Neutrophil (primary cell): ENCODE measurements at regions not wholly inside any gene's neighbourhood (a gene's known extent, or its start where the extent isn't known, plus 50 kb on each side); places are given as distances from the start of the nearest gene placed in this dataset.

Experiments used
- H3K27ac ChIP-seq: fragments of 200-600 bp; sonication (generic); 2 replicates; pipeline ENCODE4 v1.5.1; 2016; ENCODE audit warnings: mild to moderate bottlenecking, moderate library complexity
- H3K27me3 ChIP-seq: fragments of 200-600 bp; sonication (generic); 2 replicates; pipeline ENCODE4 v1.6.0; 2016; ENCODE audit warnings: mild to moderate bottlenecking
- H3K36me3 ChIP-seq: fragments of 200-600 bp; sonication (generic); 2 replicates; pipeline ENCODE4 v1.5.1; 2017
- H3K4me1 ChIP-seq, 2 experiments: fragments of 200-600 bp in 1 of 2; sonication (generic) in 1 of 2; 1 replicate in 1 of 2; 2 replicates in 1 of 2; pipeline versions ENCODE4 v1.5.1 to v1.6.1; 2013 to 2016; ENCODE audit warnings: low read depth in 1 of 2, low read length in 1 of 2, mild to moderate bottlenecking in 1 of 2, moderate library complexity in 1 of 2; ENCODE audit not compliant: control insufficient read depth in 1 of 2, insufficient read depth in 1 of 2
- H3K4me3 ChIP-seq, 2 experiments: fragments of 200-600 bp in 1 of 2; sonication (generic) in 1 of 2; 1 replicate in 1 of 2; 2 replicates in 1 of 2; pipeline ENCODE4 v1.5.1; 2013 to 2016; ENCODE audit warnings: low read depth in 1 of 2, low read length in 1 of 2, mild to moderate bottlenecking in 1 of 2, moderate library complexity in 1 of 2
- H3K9me3 ChIP-seq: fragments of 200-600 bp; sonication (generic); 2 replicates; pipeline ENCODE4 v1.5.1; 2016
- TF ChIP-seq, protein P1 (sequence below): fragments of 200-600 bp; sonication (generic); IDR thresholded peaks from 2 replicates; pipeline ENCODE4 v1.5.1; 2016; ENCODE audit warnings: antibody characterized with exemption

DNA sequence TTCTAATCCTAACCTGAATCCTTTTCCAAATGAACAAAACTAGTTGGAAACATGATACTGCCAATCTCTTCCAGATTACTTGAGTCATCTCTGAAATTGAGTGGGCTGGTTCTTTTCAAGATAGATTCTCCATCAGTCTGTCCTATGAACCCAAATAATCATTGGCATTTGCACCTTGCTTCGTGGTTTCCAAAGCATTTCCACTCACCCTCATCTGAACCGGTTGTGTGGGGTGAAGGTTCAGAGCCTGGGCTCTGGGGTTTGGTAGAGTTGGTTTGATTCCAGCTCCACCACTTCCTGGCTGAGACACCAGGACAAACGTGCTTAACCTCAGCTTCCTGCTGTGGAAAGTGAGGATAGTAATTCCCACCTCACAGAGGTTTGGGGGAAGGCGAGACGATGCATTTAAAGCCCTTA is 206.4 kb upstream of the E2F8 start:
- Histone ChIP-seq H3K4me1 (no peaks in the 10 kb centered on the region), H3K9me3 (no peaks in the 10 kb centered on the region), H3K27ac (no peak overlapping the region), H3K4me3 (no peak overlapping the region), H3K36me3 (no peaks in the 10 kb centered on the region), H3K27me3 (peaks cover 7% of the 10 kb centered on the region)
- TF ChIP-seq, protein P1, sequence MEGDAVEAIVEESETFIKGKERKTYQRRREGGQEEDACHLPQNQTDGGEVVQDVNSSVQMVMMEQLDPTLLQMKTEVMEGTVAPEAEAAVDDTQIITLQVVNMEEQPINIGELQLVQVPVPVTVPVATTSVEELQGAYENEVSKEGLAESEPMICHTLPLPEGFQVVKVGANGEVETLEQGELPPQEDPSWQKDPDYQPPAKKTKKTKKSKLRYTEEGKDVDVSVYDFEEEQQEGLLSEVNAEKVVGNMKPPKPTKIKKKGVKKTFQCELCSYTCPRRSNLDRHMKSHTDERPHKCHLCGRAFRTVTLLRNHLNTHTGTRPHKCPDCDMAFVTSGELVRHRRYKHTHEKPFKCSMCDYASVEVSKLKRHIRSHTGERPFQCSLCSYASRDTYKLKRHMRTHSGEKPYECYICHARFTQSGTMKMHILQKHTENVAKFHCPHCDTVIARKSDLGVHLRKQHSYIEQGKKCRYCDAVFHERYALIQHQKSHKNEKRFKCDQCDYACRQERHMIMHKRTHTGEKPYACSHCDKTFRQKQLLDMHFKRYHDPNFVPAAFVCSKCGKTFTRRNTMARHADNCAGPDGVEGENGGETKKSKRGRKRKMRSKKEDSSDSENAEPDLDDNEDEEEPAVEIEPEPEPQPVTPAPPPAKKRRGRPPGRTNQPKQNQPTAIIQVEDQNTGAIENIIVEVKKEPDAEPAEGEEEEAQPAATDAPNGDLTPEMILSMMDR = no peak

DNA sequence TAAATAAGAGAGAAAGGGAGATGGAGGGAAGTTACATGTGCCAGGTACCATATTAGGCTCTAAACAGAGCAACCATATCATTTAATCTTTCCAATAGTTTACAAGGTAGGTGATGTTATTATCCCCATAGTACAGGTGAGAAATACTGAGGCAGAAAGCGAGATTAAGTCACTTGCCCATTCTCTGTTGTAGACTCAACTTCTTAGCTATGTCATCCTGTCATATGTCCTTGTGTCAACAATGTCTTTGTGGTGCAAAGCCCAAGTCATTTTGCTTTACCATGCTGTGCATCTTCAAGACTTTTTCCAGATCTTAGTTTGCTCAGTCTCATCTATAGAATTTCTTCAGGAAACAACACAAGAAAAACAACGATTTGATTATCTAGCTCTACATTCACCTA is 205.0 kb upstream of the E2F8 start:
- H3K4me1 ChIP-seq = no peaks in the 10 kb centered on the region
- TF ChIP-seq, protein P1 = no peak
- H3K36me3 ChIP-seq = no peaks in the 10 kb centered on the region
- peaks cover 7% of the 10 kb centered on the region for H3K27me3 ChIP-seq
- no peak overlapping the region for H3K27ac ChIP-seq
- no peaks in the 10 kb centered on the region for H3K9me3 ChIP-seq
- H3K4me3 ChIP-seq = no peak overlapping the region

DNA sequence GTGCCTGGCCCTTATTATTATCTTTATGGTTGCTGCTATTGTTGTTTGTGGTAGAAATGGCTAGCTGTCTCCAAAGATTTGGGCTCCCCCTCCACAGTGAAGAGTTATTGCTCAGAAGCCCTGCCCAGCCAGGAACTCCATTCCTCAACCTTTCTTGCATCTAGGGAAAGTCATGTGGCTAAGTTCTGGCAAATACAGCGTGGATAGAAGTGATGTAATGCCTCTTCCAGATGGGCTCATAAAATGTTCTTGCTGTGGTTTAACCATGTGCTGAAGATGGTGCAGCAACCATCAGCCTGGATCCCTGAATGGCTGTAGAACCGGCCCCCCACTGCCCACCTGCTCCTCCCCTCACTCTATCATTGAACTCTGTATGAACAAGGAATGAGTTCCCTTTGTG is 203.5 kb upstream of the E2F8 start:
- TF ChIP-seq, protein P1 = no peak
- Histone ChIP-seq H3K27ac (no peak overlapping the region), H3K36me3 (no peaks in the 10 kb centered on the region), H3K27me3 (peaks cover 7% of the 10 kb centered on the region), H3K4me3 (no peak overlapping the region), H3K9me3 (no peaks in the 10 kb centered on the region), H3K4me1 (no peaks in the 10 kb centered on the region)

DNA sequence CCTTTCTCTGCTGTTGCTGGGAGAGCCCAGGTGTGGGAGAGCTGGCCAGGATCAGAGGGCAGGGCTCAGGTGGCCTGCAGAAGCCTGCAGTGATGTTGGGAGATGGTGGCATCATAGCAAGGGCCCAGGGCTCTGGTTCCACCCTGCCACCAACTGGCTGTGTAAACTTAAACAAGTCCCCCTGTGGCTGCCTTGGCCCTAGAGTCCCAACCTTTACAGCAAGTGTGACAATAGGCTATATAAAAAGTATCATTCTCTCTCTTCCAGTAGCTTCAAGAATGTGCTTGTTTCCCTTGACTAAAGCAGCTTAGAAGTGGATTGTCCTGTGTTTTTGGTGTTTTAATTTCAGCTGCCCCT is 201.8 kb upstream of the E2F8 start:
- Histone ChIP-seq H3K36me3 (no peaks in the 10 kb centered on the region), H3K27me3 (peaks cover 4% of the 10 kb centered on the region), H3K9me3 (no peaks in the 10 kb centered on the region), H3K27ac (no peak overlapping the region), H3K4me3 (no peak overlapping the region), H3K4me1 (no peaks in the 10 kb centered on the region)
- TF ChIP-seq, protein P1 = no peak

DNA sequence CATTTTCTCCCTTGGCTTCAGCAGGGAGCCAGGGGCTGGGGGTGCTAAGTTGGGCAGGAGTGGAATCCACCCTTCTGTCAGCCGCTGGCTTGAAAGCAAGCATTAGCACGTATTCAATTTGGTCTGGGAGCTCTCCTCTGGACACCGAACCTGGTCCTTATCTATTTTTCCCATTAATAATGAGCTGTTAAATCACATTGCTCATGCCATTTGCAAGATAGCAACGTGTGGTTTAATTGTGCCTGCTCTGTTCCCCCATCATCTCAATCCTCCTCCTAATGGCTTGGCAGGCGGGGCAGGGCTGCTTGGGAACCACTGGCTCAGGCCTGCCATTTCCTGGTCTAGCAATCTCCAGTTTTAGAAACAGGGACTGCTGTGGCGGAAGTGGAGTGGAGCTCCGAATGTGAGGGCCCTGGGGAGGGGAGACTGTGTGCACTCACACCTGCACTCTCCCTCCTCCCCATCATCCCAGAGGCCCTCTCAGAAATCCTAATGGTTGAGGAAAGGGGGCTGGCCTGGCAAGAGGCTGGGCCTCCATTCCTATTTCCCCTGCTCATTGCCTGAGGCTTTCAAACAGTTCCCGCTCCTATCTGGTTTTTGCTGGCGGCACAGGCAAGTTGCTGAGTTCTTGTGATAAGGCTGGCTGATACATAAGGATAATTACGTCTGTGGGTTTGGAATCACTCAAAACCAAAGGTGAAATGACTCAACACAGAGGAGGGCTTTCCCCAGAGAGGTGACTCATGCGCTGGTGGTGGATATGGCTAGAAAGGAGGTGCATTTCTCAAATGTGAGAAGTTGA is 201.2 kb upstream of the E2F8 start:
- Histone ChIP-seq H3K27ac (no peak overlapping the region), H3K4me3 (no peak overlapping the region), H3K4me1 (no peaks in the 10 kb centered on the region), H3K27me3 (peaks cover 5% of the 10 kb centered on the region), H3K36me3 (no peaks in the 10 kb centered on the region), H3K9me3 (no peaks in the 10 kb centered on the region)
- TF ChIP-seq, protein P1 = no peak
